HG03280 (cell line): ENCODE measurements at regions not wholly inside any gene's neighbourhood (a gene's known extent, or its start where the extent isn't known, plus 50 kb on each side); places are given as distances from the start of the nearest gene placed in this dataset.
"Not testable (repeated sequence)": the region's sequence is repeated elsewhere in the genome, so short reads cannot be mapped to it uniquely, and the experiment has no call there.

Experiments
- ATAC-seq: cut with Tn5 transposase; IDR thresholded peaks from one replicate; pipeline ENCODE4 v1.9.1; 2021; ENCODE audit warnings: mild to moderate bottlenecking, moderate library complexity; ENCODE audit not compliant: unreplicated experiment

- no peak for ATAC-seq
These were observed 264.7 kb upstream of the ZRANB2 start for GRCh38 chr1:71345491-71345890.

- ATAC-seq: no peak
These were observed 263.0 kb upstream of the ZRANB2 start for GRCh38 chr1:71343686-71344416.

- no peak for ATAC-seq
These were observed 258.4 kb upstream of the ZRANB2 start for GRCh38 chr1:71339238-71339637.

GRCh38 chr1:71330991-71331390, 250.2 kb upstream of the ZRANB2 start:
- no peak for ATAC-seq

DNA sequence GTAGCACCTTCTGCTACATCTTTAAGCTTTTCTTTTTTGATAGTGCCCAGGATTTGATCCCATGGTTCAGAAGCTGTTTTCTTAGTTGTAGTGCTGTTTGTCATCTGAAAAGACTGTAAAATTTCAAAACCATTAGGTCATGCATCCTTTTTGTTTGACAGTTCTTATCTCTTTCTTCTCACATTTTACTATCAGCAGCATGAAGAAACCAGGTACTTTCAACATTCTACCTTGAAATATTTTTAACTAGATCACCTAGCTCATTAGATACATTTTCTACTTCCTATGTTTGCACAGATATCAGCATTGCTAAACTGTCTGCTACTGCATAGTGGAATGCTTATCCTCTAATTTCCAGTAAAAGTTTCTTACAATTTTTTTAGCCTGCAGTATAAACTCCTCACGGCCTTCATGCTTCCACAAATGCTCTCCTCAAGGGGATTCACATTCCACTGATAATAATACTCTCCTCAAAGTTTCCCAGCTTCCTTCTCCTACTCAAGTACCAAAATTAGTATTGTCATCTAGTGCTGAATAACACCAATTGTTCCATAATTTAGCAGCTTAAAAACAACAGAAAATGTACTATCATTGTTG, 243.9 kb upstream of the ZRANB2 start:
- ATAC-seq: no peak

GRCh38 chr1:71312545-71312944, 231.7 kb upstream of the ZRANB2 start:
- ATAC-seq: no peak

DNA sequence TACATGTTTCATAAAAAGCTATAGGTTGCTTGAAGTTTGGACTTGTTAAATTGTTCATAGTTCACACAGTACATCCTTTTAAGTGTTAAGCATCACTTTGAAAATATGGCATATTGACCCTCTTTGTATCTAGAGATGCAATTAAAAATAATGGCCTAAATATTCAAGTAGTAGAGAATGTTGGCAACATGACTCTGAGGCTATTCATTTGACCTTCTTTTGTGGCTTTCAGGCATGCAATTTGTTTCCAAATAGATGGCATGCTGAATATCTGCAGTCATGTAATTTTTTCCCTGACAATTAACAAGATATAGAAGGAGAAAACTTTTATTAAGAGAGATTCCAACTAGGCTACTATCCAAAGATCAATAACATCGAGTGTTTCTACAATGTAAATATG, 230.5 kb upstream of the ZRANB2 start:
- ATAC-seq: no peak

DNA sequence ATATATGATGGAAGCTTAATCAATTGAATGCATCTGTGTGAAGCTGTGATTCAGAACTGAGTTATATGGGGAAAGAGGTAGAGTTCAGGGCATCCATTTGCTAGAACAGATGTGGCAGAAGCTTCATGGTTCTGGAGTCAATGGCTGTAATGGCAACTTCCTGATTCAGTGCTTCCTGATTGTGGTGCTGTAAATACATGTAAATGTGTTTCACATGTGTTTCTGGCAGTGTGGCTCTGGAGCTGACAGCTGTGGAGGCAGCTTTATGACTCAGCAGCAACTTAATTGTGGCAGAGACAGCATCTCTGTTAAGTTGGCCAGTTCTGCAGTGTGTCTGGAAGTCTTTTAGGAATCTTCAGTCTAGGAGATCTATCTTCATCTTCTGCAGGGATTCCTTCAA, 226.6 kb upstream of the ZRANB2 start:
- peak; percentile 52 for ATAC-seq

GRCh38 chr1:71304125-71304524, 223.3 kb upstream of the ZRANB2 start:
- no peak for ATAC-seq

- no peak for ATAC-seq
These were observed 222.8 kb upstream of the ZRANB2 start for GRCh38 chr1:71303617-71304041.

GRCh38 chr1:71298633-71299032, 217.8 kb upstream of the ZRANB2 start:
- ATAC-seq: no peak

DNA sequence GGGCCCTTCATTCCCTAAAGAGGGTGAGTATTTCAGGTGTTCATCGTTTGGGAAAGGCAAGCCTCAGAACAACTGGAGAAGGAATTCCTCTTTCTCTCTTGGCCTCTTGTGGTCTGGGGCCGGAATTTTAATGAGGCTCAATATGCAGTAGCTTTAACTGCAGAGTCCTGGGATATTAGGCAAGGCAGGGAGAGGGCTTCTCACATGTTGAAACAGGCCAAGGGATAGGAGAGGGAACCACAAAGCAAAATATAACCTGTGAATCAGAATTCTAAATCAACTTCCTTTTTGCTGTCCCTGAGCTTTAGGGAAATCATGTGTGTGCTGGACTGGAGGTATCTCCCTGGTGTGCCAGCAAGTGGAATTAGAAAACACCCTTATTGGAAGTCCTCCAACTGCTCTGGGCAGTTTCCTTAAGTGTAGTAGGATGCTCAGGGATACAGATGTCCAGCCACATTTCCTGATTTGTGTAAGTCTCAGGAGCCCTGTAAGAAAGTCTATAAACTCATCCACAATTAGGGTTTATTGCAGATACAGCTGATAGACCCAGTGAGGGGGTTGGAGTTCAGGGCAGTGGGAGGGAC, 215.8 kb upstream of the ZRANB2 start:
- ATAC-seq: no peak

DNA sequence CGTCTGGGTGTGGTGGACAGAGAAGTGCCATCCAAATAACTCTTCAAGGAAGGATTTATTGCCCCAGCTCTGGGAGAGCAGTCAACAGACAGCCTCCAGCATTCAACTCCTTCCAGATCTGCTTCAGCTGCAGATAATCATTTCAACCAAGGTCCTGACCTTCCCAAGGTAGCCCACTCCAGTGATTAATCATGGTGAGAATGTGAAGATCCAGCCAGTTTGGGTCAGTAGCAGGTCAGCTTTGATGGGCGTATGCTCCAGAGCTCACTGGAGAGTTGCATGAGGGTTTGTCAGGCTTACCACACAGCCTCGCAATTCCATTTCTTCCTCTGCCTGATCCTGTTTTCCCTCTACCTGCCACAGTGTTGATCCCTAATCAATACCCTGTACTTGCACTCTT, 214.5 kb upstream of the ZRANB2 start:
- no peak for ATAC-seq

- no peak for ATAC-seq
These were observed 213.3 kb upstream of the ZRANB2 start for GRCh38 chr1:71294178-71294577.

- ATAC-seq: no peak
These were observed 211.4 kb upstream of the ZRANB2 start for GRCh38 chr1:71292203-71292602.

- not testable (repeated sequence) for ATAC-seq
These were observed 209.8 kb upstream of the ZRANB2 start for GRCh38 chr1:71290506-71291237.

- no peak for ATAC-seq
These were observed 204.7 kb upstream of the ZRANB2 start for GRCh38 chr1:71285529-71285928.

DNA sequence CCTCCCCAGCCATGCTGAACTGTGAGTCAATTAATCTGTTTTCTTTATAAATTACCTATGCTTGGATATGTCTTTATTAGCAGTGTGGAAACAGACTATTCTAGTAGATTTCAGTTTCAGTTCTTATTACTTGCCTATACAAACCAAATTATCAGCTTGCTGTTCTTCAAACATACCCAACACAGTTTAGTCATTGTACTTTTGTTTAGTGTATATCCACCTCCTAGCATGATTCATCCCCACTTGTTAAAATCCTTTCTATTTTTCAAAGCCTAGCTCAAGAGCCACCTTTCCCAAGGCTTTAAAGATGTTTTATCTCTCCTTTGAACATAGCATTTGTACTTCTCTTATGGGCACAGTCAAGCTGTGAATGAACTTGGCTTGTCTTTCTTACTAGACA, 195.6 kb upstream of the ZRANB2 start:
- ATAC-seq: no peak

GRCh38 chr1:71273334-71273733, 192.5 kb upstream of the ZRANB2 start:
- ATAC-seq: no peak

- ATAC-seq: no peak
These were observed 189.6 kb upstream of the ZRANB2 start for GRCh38 chr1:71270394-71270915.

GRCh38 chr1:71269818-71270217, 189.0 kb upstream of the ZRANB2 start:
- no peak for ATAC-seq
